ENCODE measurements at regions not wholly inside any gene's neighbourhood (a gene's known extent, or its start where the extent isn't known, plus 50 kb on each side); places are given as distances from the start of the nearest gene placed in this dataset.

DNA sequence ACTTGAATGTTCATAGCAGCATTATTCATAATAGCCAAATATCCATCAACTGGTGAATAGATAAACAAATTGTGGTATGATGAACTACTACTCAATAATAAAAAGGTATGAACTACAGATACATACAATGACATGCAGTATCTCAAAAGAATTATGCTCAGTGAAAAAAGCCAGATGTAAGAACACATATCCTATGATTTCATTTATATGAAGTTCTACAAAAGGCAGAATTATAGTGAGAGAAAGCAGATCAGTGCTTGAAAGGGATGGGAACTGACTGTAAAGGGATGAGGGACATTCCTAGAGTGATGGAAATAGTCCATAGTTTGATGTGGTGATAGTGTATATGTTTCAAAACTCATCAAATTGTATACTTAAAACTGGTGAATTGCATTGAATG lies 339.0 kb downstream of the ENC1 start:
- Mint-ChIP-seq H3K4me1 (peaks cover 3 to 5% of the 10 kb centered on the region in 2 donors), H3K27me3 (peaks cover 4 to 10% of the 10 kb centered on the region in 2 donors), H3K9me3 (peaks cover 3 to 5% of the 10 kb centered on the region in 2 donors), H3K4me3 (no peak overlapping the region), H3K36me3 (peaks cover 3 to 4% of the 10 kb centered on the region in 2 donors), H3K27ac (no peak overlapping the region)
- DNase-seq: no peak
- no peak for ATAC-seq (replicated peaks)

DNA sequence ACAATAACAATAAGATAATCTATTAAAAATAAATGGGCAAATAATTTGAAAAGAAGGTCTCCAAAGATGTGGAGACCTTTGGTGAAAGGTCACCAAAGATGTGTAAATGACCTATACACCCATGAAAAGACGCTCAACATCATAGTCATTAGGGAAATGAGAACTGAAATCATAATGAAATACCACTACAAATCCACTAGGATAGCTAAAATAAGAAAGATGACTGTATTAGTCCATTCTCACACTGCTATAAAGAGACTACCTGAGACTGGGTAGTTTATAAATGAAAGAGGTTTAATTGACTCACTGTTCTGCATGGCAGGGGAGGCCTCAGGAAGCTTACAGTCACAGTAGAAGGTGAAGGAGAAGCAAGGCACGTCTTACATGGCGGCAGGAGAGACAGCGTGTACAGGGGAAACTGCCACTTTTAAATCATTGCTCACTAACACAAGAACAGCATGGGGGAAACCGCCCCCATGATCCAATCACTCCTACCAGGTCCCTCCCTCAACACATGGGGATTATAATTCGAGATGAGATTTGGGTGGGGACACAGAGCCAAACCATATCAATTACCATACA lies 339.6 kb downstream of the ENC1 start:
- H3K4me3 Mint-ChIP-seq: no peak overlapping the region
- no peak for DNase-seq
- peaks cover 4 to 10% of the 10 kb centered on the region in 2 donors for H3K27me3 Mint-ChIP-seq
- peaks cover 3 to 5% of the 10 kb centered on the region in 2 donors for H3K4me1 Mint-ChIP-seq
- H3K36me3 Mint-ChIP-seq: peaks cover 3 to 4% of the 10 kb centered on the region in 2 donors
- peaks cover 3 to 5% of the 10 kb centered on the region in 2 donors for H3K9me3 Mint-ChIP-seq
- H3K27ac Mint-ChIP-seq: peak overlapping the region; percentile 14
- ATAC-seq (replicated peaks): peak; percentile 72 to 75

DNA sequence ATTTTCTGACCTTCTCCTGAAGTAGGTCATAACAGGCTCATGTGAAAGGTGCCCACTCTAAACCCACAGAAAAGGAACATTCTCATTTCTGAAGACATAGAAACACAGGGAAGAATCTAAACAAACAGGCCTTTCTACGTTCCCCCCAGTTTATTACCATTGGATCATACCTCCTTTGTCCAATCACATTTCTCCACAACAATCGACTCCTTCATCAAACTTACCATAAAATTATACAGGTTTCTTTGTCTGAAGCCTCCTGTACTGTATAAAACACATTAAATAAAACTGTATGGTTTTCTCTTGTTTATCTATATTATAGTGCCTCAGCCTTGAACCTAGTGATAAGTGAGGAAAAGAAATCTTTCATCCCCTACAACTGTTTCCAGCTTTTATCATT lies 340.7 kb downstream of the ENC1 start:
- peaks cover 3 to 5% of the 10 kb centered on the region in 2 donors for H3K4me1 Mint-ChIP-seq
- no peak overlapping the region for H3K4me3 Mint-ChIP-seq
- DNase-seq (no peak), ATAC-seq (replicated peaks) (no peak)
- peaks cover 3 to 5% of the 10 kb centered on the region in 2 donors for H3K9me3 Mint-ChIP-seq
- H3K27ac Mint-ChIP-seq: no peak overlapping the region
- peaks cover 4 to 10% of the 10 kb centered on the region in 2 donors for H3K27me3 Mint-ChIP-seq
- H3K36me3 Mint-ChIP-seq: peaks cover 3 to 4% of the 10 kb centered on the region in 2 donors

DNA sequence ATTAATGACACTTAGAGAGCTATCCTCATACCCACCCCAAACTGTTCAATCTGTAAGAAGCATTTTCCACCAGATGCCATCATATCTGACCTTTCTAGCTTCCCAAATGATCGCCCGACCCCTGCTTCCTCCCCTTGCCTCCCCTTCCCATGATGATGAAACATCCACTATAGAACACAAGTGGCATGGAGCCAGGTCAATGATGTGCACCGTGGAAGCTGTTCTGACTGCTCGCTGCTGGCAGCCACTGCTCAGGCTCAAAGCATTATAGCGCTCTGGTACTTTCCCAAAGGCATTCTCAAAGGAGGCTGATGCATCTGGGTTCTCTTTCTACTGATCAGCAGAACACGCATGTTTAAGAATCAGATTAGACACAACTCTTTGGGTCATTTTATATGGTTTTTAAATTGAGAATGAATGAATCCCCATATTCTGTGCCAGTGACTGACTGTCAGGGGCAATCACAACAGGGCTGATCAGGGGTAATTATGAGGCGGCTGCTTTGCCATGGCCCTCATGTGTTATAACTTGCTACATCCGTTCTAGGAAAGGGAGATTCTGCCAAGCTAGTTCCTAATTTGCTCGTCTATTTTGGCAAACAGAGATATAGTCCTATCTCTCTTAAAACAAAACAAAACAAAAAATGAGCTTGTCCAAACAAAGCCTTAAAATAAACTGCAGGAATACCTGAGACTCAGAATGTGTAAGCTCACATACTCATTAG lies 343.7 kb downstream of the ENC1 start:
- peaks cover 4 to 10% of the 10 kb centered on the region in 2 donors for H3K27me3 Mint-ChIP-seq
- H3K36me3 Mint-ChIP-seq: peaks cover 3 to 4% of the 10 kb centered on the region in 2 donors
- H3K9me3 Mint-ChIP-seq: peaks cover 3 to 5% of the 10 kb centered on the region in 2 donors
- no peak overlapping the region for H3K27ac Mint-ChIP-seq
- H3K4me1 Mint-ChIP-seq: peaks cover 3 to 5% of the 10 kb centered on the region in 2 donors
- H3K4me3 Mint-ChIP-seq: no peak overlapping the region
- DNase-seq: no peak
- ATAC-seq (replicated peaks): no peak

DNA sequence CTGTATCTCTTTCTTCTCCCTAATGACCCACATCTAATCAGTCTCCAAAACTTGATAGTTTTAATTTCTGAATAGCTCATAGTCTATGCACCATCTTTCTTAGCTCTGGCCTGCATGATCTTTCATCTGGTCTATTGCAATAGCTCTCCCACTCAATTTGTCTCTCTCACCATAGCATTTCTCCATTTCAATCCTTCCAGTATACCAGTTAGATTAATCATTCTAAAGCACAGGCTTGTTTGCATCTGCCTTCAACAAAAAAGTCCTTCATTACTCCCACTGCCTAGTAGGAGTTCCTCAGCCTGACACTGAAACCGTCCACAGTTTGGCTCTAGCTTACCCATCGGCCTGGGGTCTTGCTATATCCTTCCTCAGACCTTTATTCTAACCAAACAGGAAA lies 344.9 kb downstream of the ENC1 start:
- H3K27ac Mint-ChIP-seq: no peak overlapping the region
- H3K9me3 Mint-ChIP-seq: no peaks in the 10 kb centered on the region
- H3K27me3 Mint-ChIP-seq: peaks cover 1 to 2% of the 10 kb centered on the region in 2 donors
- no peaks in the 10 kb centered on the region for H3K36me3 Mint-ChIP-seq
- DNase-seq (no peak), ATAC-seq (replicated peaks) (no peak)
- H3K4me3 Mint-ChIP-seq: no peak overlapping the region
- H3K4me1 Mint-ChIP-seq: peaks cover 0 to under 1% of the 10 kb centered on the region in 2 donors

DNA sequence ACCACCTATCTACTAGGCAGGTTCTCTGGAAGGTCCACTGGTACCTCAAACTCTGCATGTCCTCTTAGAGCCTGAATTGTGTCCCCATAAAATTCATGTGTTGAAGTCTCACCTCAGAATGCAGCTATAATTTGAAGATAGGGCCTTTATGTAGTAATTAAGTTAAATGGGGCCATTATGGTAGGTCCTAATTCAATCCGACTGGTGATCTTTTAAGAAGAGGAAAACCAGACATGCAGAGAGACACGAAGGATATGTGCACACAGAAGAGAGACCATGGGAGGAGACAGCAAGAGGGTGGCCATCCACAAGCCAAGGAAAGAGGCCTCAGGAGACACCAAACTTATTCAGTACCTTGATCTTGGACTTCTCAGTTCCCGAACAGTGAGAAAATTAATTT lies 345.4 kb downstream of the ENC1 start:
- no peaks in the 10 kb centered on the region for H3K36me3 Mint-ChIP-seq
- DNase-seq (no peak), ATAC-seq (replicated peaks) (no peak)
- no peak overlapping the region for H3K27ac Mint-ChIP-seq
- H3K27me3 Mint-ChIP-seq: peaks cover 6 to 7% of the 10 kb centered on the region in 2 donors
- H3K4me1 Mint-ChIP-seq: no peaks in the 10 kb centered on the region
- H3K4me3 Mint-ChIP-seq: no peak overlapping the region
- no peaks in the 10 kb centered on the region for H3K9me3 Mint-ChIP-seq

DNA sequence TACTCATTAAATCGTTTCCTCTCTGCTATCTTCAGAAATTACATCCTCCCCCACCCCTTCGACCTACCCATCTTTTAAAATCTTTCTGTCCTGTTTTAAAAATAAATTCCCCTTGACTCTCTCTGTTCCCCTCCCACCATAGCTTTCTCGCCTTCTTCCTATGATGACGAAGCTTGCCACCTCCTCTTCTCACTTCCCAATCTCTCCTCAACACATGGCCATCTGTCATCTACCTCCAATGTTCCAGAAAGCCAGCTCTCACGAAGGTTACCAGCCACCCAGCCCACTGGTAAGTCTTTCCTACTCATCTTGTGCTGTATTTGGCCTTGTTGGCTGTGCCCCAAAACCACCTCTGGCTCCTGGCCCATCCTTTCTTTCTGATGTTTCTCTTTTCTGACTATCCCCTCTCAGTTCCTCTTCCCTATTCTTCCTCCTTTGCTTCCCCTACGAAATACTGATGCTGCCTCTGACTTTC lies 346.3 kb downstream of the ENC1 start:
- Mint-ChIP-seq H3K27me3 (peaks cover 6 to 9% of the 10 kb centered on the region in 2 donors), H3K36me3 (no peaks in the 10 kb centered on the region), H3K27ac (no peak overlapping the region), H3K4me3 (no peak overlapping the region), H3K4me1 (no peaks in the 10 kb centered on the region), H3K9me3 (no peaks in the 10 kb centered on the region)
- ATAC-seq (replicated peaks): peak; percentile 92 to 94
- DNase-seq: peak; percentile 74

DNA sequence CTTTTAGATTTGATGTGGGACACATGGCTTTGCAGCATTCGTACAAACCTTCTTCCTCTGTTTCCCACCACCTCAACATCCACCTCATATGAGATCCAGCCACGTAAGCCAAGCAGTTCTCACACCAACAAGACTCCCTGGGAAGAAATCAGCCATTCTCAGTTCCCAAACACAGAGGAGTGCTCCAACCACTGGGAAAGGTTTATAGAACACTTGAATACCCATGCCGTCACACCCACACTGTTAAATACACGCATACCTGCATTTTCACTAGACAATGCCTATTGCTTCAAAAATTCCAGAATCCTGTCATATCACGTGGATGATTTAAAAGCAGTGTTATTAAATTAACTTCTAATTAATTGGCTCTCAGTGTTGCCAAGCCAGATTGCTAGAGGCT lies 347.3 kb downstream of the ENC1 start:
- peaks cover 6 to 15% of the 10 kb centered on the region in 2 donors for H3K27me3 Mint-ChIP-seq
- no peak for ATAC-seq (replicated peaks)
- no peak overlapping the region for H3K27ac Mint-ChIP-seq
- no peaks in the 10 kb centered on the region for H3K9me3 Mint-ChIP-seq
- DNase-seq: no peak
- no peak overlapping the region for H3K4me3 Mint-ChIP-seq
- no peaks in the 10 kb centered on the region for H3K4me1 Mint-ChIP-seq
- H3K36me3 Mint-ChIP-seq: no peaks in the 10 kb centered on the region

DNA sequence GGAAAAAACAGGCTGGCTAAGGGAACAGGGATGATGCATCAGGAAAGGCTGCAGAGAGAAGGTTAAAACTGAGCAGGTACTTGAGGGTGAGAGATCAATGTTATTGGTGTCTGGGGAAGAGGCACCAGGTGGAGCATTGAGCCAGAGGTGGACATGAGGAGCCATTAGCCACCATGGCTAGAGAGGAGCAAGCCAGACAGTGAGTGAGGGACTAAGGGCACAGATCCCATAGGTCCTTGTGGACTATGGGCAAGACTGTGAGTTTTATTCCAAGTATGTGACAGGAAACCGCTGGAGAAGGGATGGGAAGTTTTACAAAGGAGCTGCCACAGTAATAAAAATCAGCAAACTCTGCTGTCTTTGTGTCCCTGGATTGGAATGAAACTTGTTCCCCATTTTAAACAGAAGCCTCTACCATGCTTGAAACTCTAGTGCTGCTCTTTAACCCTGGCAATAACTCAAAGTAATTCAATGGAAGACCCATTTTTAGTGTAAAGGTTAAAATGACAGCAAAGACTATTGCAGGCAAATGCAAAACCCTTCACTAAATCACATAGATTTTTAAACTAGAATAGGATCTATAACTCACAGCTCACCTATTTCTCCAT lies 349.8 kb downstream of the ENC1 start:
- Mint-ChIP-seq H3K4me3 (no peak overlapping the region), H3K9me3 (no peaks in the 10 kb centered on the region), H3K27me3 (peaks cover 16 to 25% of the 10 kb centered on the region in 2 donors), H3K36me3 (no peaks in the 10 kb centered on the region), H3K27ac (no peak overlapping the region), H3K4me1 (no peaks in the 10 kb centered on the region)
- no peak for DNase-seq
- ATAC-seq (replicated peaks): no peak

DNA sequence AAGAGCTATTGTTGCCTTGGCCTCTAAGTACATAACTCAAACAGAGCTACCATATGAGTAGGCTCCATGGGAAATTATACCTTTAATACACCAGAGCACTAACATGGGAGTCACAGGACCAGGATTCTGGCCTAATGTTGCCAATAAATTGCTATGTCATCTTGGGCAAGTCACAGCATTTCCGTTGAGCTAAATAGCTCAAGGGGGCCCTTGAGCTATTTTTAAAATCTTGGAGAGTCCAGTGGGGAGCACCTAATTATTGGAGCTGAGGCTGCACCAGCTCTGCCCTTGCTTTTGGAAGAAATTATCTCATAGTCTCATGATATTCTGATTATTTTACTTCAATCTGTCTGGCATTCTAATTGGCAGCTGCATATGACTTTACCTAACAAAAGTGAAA lies 350.8 kb downstream of the ENC1 start:
- Mint-ChIP-seq H3K4me3 (no peak overlapping the region), H3K9me3 (no peaks in the 10 kb centered on the region), H3K27me3 (peaks cover 17 to 28% of the 10 kb centered on the region in 2 donors), H3K4me1 (no peaks in the 10 kb centered on the region), H3K27ac (no peak overlapping the region), H3K36me3 (no peaks in the 10 kb centered on the region)
- ATAC-seq (replicated peaks) (no peak), DNase-seq (no peak)

DNA sequence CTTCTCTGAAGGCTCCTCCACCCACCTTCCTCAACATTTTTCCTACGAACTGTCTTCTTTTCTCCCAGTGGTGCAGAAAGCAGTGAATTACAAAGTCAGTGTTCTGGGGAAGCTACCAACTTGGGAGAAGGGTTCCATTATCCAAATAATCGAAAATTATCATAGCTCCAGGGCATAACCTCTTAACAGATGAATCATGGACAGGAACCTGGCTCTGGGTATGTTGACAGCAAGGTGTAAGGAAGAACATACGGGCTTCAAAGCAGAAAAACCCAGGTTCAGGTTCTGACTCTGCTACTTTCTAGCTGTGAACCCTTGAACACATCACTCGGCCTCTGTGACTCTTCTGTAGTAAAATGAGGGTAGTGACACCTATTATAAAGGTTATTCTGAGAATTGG lies 351.3 kb downstream of the ENC1 start:
- Mint-ChIP-seq H3K27me3 (peaks cover 21 to 32% of the 10 kb centered on the region in 2 donors), H3K9me3 (no peaks in the 10 kb centered on the region), H3K4me3 (no peak overlapping the region), H3K36me3 (no peaks in the 10 kb centered on the region), H3K4me1 (no peaks in the 10 kb centered on the region), H3K27ac (no peak overlapping the region)
- DNase-seq (no peak), ATAC-seq (replicated peaks) (no peak)

DNA sequence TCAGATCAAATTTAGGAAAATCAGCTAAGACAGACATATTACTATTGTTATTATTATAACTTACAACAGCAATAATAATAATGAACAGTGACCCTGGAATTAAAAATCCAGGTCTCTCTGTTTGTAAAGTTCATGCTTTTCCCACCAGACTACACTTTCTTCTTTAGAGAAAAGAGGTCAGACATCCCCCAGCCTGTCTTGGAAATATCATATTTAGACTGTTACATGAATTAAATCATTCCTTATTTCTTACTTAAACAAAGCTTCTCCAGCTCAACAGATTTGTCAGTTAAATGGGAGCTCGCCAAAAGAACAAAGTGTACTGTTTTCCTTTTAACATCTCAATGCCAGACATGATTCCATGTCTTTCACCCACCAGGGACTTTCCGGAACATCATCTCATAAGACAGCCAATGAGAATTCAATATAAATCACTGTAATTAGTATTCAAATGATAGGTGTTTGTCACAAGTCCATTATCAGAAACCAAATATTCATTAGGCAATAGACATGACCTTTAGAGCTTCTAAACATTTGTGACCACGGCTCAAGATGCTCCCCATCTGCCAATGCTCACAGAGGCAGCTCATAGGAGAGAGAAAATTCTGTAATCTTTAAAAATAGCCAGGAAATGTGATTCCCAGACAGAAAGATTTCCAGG lies 351.9 kb downstream of the ENC1 start:
- DNase-seq: no peak
- Mint-ChIP-seq H3K27ac (no peak overlapping the region), H3K4me3 (no peak overlapping the region), H3K9me3 (no peaks in the 10 kb centered on the region), H3K4me1 (no peaks in the 10 kb centered on the region), H3K27me3 (peaks cover 27 to 37% of the 10 kb centered on the region in 2 donors), H3K36me3 (no peaks in the 10 kb centered on the region)
- no peak for ATAC-seq (replicated peaks)

DNA sequence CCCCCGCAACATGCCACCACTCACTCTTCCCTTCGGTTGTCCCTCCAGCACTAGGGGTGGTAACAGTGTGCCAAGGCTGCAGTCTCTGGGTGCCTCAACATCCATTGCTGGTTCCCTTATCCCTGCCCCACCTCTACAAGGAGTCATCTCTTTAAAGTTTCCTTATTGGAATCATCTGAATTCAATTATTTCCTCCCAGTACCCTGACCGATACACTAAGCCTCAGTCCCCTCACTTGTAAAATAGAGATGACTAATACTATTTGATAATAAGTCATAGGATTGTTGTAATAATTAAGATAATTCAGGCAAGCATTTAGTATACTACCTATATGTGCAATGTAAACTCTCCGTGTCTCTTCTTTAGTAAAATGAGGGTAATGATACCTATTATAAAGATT lies 352.5 kb downstream of the ENC1 start:
- Mint-ChIP-seq H3K27me3 (peaks cover 27 to 37% of the 10 kb centered on the region in 2 donors), H3K36me3 (no peaks in the 10 kb centered on the region), H3K4me1 (no peaks in the 10 kb centered on the region), H3K4me3 (no peak overlapping the region), H3K27ac (no peak overlapping the region), H3K9me3 (no peaks in the 10 kb centered on the region)
- ATAC-seq (replicated peaks): no peak
- DNase-seq: no peak
